DND-41 (cell line): ENCODE measurements at regions not wholly inside any gene's neighbourhood (a gene's known extent, or its start where the extent isn't known, plus 50 kb on each side); places are given as distances from the start of the nearest gene placed in this dataset.

Experiments
- ATAC-seq: fragments of 200-7000 bp; cut with Tn5 transposase; 3 replicates; pipeline ENCODE4 v1.9.1; 2021; ENCODE audit warnings: low read depth; ENCODE audit not compliant: insufficient read depth
- DNase-seq: peaks from one replicate; pipeline ENCODE4 v3.0.0-alpha.2; 2020
- H2AFZ ChIP-seq: 2 replicates; pipeline ENCODE4 v1.6.0; 2012; ENCODE audit warnings: low read depth, low read length
- H3K27ac ChIP-seq: 2 replicates; pipeline ENCODE4 v1.5.1; 2012; ENCODE audit warnings: low read length, inconsistent platforms
- H3K27me3 ChIP-seq: fragments of 200-600 bp; sonication (generic); 2 replicates; pipeline ENCODE4 v1.6.0; 2012; ENCODE audit warnings: low read length, mild to moderate bottlenecking, inconsistent platforms; ENCODE audit not compliant: insufficient read depth, poor library complexity
- H3K36me3 ChIP-seq: 2 replicates; pipeline ENCODE4 v1.5.1; 2012; ENCODE audit warnings: low read length, inconsistent platforms; ENCODE audit not compliant: insufficient read depth
- H3K4me1 ChIP-seq: 2 replicates; pipeline ENCODE4 v1.5.1; 2012; ENCODE audit warnings: mild to moderate bottlenecking, low read length; ENCODE audit not compliant: insufficient read depth
- H3K4me2 ChIP-seq: 2 replicates; pipeline ENCODE4 v1.6.0; 2012; ENCODE audit warnings: mild to moderate bottlenecking, moderate library complexity, low read length, inconsistent platforms; ENCODE audit not compliant: insufficient read depth
- H3K4me3 ChIP-seq, 2 experiments: fragments of 200-600 bp in 1 of 2; shearing (Covaris generic) in 1 of 2; 2 replicates each; pipeline ENCODE4 v1.5.1; 2012 to 2016; ENCODE audit warnings: inconsistent platforms in 2 of 2, low read length in 2 of 2, mild to moderate bottlenecking in 2 of 2, low read depth in 1 of 2, moderate library complexity in 1 of 2
- H3K79me2 ChIP-seq: 2 replicates; pipeline ENCODE4 v1.6.0; 2012; ENCODE audit warnings: low read length, inconsistent platforms; ENCODE audit not compliant: insufficient read depth
- H3K9ac ChIP-seq: 2 replicates; pipeline ENCODE4 v1.6.0; 2012; ENCODE audit warnings: low read depth, mild to moderate bottlenecking, inconsistent platforms, low read length, moderate library complexity
- H3K9me3 ChIP-seq: 2 replicates; pipeline ENCODE4 v1.5.1; 2012; ENCODE audit warnings: low read length, moderate library complexity, mild to moderate bottlenecking, inconsistent platforms; ENCODE audit not compliant: insufficient read depth, severe bottlenecking
- H4K20me1 ChIP-seq: 2 replicates; pipeline ENCODE4 v1.6.0; 2012; ENCODE audit warnings: low read length; ENCODE audit not compliant: insufficient read depth
- EZH2 ChIP-seq: IDR thresholded peaks from 3 replicates; pipeline ENCODE4 v1.6.1; 2012; ENCODE audit warnings: borderline replicate concordance, low read depth, mild to moderate bottlenecking, moderate library complexity, low read length, inconsistent platforms; ENCODE audit not compliant: severe bottlenecking
- TF ChIP-seq, protein P1 (sequence below): IDR thresholded peaks from 2 replicates; pipeline ENCODE4 v1.5.1; 2012; ENCODE audit warnings: borderline replicate concordance, low read length, moderate library complexity, mild to moderate bottlenecking; ENCODE audit not compliant: poor library complexity, severe bottlenecking; ENCODE audit errors: extremely low read depth

DNA sequence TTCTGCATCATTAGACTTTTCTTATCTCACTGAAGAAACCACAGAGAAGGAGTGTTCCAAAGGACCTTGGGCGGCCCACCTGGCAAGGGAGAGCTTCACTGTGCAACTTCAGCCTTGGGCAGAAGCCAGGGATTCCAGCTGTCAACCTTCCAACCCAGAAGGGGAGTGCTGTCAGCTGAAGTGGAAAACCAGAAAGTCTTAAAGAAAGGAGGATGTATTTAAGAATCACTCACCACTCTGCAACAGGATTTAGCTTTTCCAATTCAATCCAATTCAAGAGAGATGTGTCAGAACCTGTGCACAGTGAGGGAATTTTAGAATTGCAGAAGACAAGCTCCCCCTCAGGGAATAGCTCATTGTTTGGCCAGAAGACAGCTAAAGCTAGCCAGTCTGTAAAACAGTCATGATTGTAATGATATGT lies 553.7 kb downstream of the CD83 start:
- H3K9ac ChIP-seq, result no peak overlapping the region
- no peaks in the 10 kb centered on the region for H3K9me3 ChIP-seq
- no peaks in the 10 kb centered on the region for H4K20me1 ChIP-seq
- TF ChIP-seq, protein P1, sequence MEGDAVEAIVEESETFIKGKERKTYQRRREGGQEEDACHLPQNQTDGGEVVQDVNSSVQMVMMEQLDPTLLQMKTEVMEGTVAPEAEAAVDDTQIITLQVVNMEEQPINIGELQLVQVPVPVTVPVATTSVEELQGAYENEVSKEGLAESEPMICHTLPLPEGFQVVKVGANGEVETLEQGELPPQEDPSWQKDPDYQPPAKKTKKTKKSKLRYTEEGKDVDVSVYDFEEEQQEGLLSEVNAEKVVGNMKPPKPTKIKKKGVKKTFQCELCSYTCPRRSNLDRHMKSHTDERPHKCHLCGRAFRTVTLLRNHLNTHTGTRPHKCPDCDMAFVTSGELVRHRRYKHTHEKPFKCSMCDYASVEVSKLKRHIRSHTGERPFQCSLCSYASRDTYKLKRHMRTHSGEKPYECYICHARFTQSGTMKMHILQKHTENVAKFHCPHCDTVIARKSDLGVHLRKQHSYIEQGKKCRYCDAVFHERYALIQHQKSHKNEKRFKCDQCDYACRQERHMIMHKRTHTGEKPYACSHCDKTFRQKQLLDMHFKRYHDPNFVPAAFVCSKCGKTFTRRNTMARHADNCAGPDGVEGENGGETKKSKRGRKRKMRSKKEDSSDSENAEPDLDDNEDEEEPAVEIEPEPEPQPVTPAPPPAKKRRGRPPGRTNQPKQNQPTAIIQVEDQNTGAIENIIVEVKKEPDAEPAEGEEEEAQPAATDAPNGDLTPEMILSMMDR, result no peak
- no peak for TF ChIP-seq EZH2
- H3K4me1 ChIP-seq, result peaks cover 29% of the 10 kb centered on the region
- no peak overlapping the region for H3K4me2 ChIP-seq
- no peak overlapping the region for H2AFZ ChIP-seq
- no peaks in the 10 kb centered on the region for H3K27me3 ChIP-seq
- H3K4me3 ChIP-seq, result no peak overlapping the region
- no peak overlapping the region for H3K27ac ChIP-seq
- ATAC-seq (peak; percentile 66), DNase-seq (peak; percentile 53)
- H3K36me3 ChIP-seq, result no peaks in the 10 kb centered on the region
- no peaks in the 10 kb centered on the region for H3K79me2 ChIP-seq

DNA sequence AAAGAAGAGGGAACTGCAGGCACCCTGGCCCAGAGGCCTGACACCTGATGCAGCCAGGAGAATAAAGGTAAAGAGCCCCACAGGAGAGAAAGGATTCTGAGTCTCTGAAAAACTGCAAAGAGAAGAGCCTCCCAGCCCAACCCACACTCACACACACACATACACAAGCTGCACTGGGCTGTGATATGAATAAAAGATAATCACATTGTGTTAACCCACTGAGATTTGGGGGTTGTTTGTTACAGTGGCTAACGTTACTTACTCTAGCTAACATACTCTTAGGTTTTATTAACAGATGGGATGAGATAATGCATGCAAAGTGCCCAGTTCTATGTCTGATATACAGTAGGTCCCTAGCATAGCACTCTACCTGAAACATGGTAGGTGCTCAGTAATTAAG lies 554.4 kb downstream of the CD83 start:
- Histone ChIP-seq H3K36me3 (no peaks in the 10 kb centered on the region), H3K27me3 (no peaks in the 10 kb centered on the region), H3K9ac (no peak overlapping the region), H3K4me2 (no peak overlapping the region), H3K27ac (no peak overlapping the region), H3K4me1 (peaks cover 29% of the 10 kb centered on the region), H2AFZ (no peak overlapping the region), H3K79me2 (no peaks in the 10 kb centered on the region), H3K9me3 (no peaks in the 10 kb centered on the region), H4K20me1 (no peaks in the 10 kb centered on the region), H3K4me3 (no peak overlapping the region)
- DNase-seq (no peak), ATAC-seq (no peak)
- TF ChIP-seq EZH2, result no peak
- TF ChIP-seq, protein P1, result no peak

DNA sequence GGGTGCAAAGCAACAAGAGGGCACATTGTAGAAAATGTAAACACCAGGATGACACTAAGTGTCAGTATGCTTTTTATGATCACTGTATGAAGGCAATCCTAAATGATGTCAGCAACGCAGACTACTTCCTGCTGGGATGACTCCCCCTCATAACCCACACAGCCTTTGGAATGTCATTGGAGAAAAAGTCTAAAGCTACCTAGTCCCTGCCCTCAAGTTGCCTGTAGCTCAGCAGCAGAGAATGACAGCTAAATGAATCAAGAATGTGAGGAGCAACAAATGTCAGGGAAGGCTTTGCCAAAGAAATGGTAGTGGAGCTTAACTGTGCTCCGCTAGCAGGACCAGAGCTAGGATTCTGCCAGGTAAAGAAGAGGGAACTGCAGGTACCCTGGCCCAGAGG lies 555.6 kb downstream of the CD83 start:
- Histone ChIP-seq H4K20me1 (no peaks in the 10 kb centered on the region), H3K9me3 (no peaks in the 10 kb centered on the region), H3K4me1 (peaks cover 29% of the 10 kb centered on the region), H3K36me3 (no peaks in the 10 kb centered on the region), H3K4me2 (no peak overlapping the region), H3K27me3 (no peaks in the 10 kb centered on the region), H3K4me3 (no peak overlapping the region), H2AFZ (no peak overlapping the region), H3K9ac (no peak overlapping the region), H3K27ac (no peak overlapping the region), H3K79me2 (no peaks in the 10 kb centered on the region)
- no peak for ATAC-seq
- TF ChIP-seq EZH2, result no peak
- TF ChIP-seq, protein P1, result no peak
- no peak for DNase-seq

DNA sequence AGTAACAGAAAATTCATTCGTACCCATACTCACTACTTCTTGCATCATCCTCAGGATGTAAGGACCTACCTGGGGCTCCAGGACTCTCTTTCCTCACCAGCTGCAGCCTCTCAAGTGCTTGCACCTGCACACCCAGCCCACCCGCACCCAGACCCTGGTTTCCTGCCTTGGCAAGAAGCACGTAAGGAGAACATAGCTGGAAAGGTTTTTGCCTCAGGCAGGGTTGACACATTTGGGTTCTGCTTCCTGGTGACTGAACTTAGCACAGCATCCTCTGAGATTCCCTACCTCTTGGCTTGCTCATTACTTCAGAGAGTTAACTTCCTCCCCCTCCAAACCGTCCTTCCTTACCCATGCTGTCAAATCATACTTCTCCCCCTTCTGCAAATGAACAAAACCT lies 556.9 kb downstream of the CD83 start:
- no peaks in the 10 kb centered on the region for H3K36me3 ChIP-seq
- no peak for TF ChIP-seq EZH2
- TF ChIP-seq, protein P1, result no peak
- no peaks in the 10 kb centered on the region for H3K27me3 ChIP-seq
- no peak overlapping the region for H3K9ac ChIP-seq
- H3K27ac ChIP-seq, result peak overlapping the region; percentile 28
- peak; percentile 64 for DNase-seq
- no peak overlapping the region for H3K4me2 ChIP-seq
- H3K79me2 ChIP-seq, result no peaks in the 10 kb centered on the region
- H2AFZ ChIP-seq, result no peak overlapping the region
- H4K20me1 ChIP-seq, result no peaks in the 10 kb centered on the region
- ATAC-seq, result peak; percentile 65
- H3K4me3 ChIP-seq, result no peak overlapping the region
- H3K4me1 ChIP-seq, result peaks cover 29% of the 10 kb centered on the region
- no peaks in the 10 kb centered on the region for H3K9me3 ChIP-seq
